Sciatic nerve (tissue), 2 donors: ENCODE measurements at regions not wholly inside any gene's neighbourhood (a gene's known extent, or its start where the extent isn't known, plus 50 kb on each side); places are given as distances from the start of the nearest gene placed in this dataset.
"Not testable (repeated sequence)": the region's sequence is repeated elsewhere in the genome, so short reads cannot be mapped to it uniquely, and the experiment has no call there.

Experiments used
- ATAC-seq: fragments of 200-7000 bp; cut with Tn5 transposase; one replicate; pipeline ENCODE4 v1.9.1; 2020; ENCODE audit warnings: mild to moderate bottlenecking, moderate library complexity
- DNase-seq: peaks from one replicate; pipeline ENCODE4 v3.0.0-alpha.2; 2020; ENCODE audit warnings: low spot score
- intact Hi-C: fragments of 100-400 bp; cut with DNase I; formaldehyde crosslinking; loops from one replicate; pipeline ENCODE4 v1.14.2; 2022
- donor health status: DM: no; HTN: no; CAD: no.
- donor health status: DM: no; HTN: no; CAD: no.

DNA sequence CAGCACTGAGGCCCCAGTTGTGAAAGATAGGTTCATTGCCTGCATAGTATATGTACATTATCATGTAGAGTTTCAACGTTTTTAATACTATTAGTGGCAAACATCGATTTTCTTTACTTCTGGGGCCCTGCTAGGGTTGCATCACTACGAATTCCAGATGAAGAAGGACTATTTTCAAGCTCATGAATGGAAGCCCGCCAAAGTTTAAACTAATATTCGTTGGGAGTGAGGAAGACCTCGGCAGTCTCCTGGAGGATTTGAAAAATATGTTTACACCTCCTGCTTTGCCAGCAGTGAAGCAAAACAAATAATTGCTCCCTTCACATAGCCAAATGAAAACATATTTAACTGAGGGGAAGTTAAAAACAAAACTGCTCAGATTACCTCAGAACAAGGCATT is 672.9 kb upstream of the NOVA1 start:
- no peak for DNase-seq
- intact Hi-C loops = no loop called here

DNA sequence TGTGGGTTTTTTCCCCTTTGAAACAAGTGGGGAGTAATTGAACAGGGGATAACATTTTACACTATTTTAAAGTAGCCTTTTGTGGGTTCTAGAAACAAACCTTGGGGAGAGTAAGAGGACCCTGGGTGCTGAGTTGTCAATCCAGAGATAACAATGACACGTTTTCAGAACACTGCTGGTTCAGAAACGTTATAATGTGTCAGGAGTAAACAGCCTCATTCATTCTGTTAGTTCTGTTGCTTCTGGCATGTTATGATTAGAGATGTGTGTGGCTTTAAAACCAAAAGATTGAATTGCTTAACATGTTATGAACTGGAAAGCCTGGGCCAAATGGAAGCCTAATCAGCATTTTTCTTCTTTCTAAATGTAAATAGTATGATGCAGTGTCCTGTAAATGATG is 680.5 kb upstream of the NOVA1 start:
- intact Hi-C loops = no loop called here
- no peak for ATAC-seq
- no peak for DNase-seq

More for the DNA sequence above, 672.9 kb upstream of the NOVA1 start:
- no peak for ATAC-seq

DNA sequence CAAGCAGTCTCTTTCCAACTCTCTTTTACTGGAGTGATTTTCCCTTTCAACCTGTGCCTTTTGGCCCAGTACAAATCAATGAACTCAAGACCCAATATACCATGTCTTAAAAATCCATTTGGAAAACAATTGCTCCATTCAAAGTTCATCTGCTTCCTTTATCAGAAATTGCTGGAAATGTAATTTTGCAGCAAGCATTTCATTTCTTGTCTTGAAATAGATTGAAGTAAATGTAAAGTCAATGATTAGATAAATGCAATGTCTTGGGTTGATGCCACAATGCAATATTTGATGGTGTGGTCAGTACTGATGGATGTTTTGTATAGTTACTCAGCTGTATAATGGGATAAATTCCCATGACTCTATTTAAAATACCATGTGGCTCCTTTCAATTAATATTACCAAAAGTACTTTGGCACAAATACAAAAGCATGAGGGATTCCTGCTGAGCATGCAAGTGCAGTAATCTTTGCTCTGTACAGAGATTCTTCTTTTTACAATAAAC is 707.7 kb upstream of the NOVA1 start:
- no peak for DNase-seq
- no peak for ATAC-seq
- intact Hi-C loops = no loop called here

DNA sequence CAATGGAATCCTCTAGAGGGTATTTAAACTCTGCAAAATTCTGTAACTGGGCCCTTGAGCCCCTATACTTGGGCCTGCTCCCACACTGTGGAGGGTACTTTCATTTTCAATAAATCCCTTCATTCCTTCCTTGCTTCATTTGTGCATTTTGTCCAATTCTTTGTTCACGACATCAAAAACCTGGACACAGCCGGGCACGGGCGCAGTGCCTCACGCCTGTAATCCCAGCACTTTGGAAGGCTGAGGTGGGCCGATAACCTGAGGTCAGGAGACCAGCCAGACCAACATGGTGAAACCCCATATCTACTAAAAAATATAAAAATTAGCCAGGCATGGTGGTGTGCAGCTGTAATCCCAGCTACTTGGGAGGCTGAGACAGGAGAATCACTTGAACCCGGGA is 714.9 kb upstream of the NOVA1 start:
- intact Hi-C loops, DNase-seq, ATAC-seq: not testable (repeated sequence)

DNA sequence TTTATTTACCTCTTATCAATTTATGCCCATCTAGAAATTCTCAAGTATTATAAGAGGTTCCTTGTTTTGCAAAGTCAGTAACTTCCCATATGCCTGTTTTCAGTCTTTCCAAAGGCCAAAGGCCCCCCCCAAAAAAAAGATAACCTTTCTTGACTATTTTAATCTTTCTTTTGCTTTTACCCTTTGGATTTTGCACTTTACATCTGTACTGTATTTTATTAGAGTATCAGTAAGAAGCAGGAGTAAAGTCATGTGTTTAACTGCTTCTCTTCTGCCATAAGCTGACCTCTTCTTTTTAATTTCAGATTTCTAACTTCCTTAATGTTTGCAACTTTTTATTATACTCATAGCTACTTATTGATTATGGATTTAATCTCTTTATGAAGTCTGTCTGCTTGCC is 716.4 kb upstream of the NOVA1 start:
- DNase-seq (no peak), ATAC-seq (no peak)
- intact Hi-C loops = no loop called here

DNA sequence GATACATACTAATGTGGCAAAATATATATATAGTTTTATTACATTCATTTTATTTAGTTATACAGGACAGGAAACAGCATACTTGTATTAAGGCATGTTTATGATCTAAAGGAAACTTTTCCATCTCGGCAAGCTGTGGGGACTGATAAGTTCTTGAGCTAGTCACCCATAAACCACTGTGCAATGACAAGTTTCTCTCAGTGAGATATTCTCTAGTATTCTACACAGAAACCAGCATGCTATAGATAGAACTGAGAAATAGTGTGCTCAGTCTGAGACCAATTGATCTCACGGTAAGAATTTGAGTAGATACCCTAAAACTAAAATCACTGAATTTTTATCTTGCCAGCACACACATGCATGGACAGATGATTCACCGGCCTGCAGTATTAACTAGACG is 717.6 kb upstream of the NOVA1 start:
- ATAC-seq (no peak), DNase-seq (no peak)
- intact Hi-C loops = no loop called here

DNA sequence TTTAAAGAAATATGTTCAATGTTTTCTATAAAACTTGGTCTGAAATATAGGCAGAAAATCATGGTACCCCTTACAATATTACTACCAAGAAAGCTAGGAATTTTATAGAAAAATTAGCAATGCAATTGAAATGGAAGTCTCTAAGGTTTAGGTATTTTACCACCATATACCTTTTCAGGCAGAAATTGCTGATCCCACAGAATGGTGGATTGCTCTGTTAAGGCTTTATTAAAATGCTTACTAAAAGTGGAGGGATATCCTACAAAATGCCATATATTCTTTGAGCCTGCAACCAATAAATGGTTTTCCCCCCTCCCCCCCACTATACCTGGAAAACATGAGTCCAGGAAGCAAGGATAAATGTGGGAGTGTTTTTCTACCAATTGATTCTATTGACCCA is 718.1 kb upstream of the NOVA1 start:
- ATAC-seq = no peak
- intact Hi-C loops = no loop called here
- no peak for DNase-seq

DNA sequence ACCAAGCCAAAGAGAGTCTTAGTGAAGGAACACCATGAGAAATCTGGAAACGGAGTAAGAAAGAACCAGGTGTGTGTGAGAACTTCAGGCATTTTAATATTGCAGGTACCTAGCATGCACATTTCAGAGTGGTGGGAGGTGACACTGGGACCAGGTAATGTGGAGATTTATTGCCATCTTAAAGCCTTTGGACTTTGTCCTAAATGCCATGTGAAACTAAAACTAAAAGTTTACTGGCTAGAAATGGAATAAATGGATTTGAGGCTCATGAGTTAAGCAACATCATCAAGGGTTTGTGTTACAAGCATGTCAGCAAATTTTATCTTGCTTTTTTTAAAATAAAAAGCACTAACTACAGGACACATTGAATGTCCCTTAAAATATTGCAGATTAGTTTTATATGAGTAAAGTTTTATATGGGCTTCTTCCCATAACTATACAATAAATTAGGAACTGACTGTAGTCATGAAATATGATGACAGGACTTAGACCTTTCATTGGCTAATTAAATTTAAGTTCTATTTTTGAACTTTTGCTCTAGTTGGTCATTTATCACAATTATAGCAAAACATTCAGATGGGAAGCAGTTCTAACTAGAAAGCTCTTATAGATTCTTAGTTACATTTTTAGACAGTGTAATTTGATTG is 721.1 kb upstream of the NOVA1 start:
- no peak for ATAC-seq
- no peak for DNase-seq
- intact Hi-C loops = no loop called here

DNA sequence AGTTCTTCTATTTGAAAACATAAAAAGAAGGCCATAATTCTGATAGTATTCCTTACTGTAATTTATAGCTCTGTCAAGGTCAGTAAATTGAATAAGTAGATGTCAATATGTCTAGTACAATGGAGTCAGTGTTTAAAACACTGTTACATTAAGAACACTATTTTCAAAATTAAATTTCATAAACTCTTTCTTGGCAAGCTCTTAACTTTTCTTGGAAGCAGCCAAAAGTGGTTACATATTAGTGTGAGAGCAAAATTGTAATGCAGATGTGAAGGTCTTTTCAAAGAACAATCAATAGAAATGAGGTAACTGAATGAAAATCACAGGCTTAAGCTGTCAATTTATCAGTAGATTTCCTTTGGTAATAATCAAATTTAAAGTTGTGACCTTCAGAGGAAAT is 722.4 kb upstream of the NOVA1 start:
- intact Hi-C loops = no loop called here
- no peak for DNase-seq
- no peak for ATAC-seq

DNA sequence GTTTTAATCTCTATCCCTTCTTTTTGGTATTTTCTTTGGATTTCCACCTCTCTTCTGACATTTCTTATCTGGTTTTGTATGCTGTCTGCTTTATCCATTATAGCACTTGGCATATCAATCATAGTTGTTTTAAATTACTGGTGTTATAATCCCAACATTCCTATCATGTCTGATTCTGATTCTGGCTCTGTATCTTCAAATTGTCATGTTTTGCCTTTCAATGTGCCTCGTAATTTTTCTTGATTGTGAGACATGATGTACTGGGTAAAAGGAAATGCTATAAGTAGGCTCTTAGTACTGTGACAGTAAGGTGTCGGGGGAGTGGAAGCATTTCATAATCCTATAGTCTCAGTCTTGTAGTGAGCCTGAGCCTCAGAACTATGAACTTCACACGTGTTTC is 729.3 kb upstream of the NOVA1 start:
- ATAC-seq (no peak), DNase-seq (no peak)

DNA sequence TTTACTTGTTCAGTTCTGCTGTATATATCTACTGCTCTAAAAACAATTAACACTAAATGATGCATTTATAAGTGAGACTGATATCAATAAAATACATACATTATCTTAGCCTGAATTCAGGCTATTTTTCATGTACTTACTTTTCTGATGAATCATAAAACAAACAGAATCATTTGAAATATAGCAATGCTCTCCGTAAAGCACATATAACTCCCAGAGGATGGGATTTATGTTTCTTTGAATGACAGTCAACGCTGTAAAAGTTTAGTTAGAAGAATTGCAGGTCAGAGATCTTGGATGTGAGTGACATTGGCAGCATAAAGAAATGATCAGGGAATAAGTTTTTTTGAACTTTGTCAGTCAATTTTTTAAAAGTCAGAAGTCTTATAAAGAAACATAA is 740.2 kb upstream of the NOVA1 start:
- DNase-seq = no peak
- intact Hi-C loops = no loop called here
- no peak for ATAC-seq

More for the DNA sequence above, 729.3 kb upstream of the NOVA1 start:
- intact Hi-C loops = no loop called here

DNA sequence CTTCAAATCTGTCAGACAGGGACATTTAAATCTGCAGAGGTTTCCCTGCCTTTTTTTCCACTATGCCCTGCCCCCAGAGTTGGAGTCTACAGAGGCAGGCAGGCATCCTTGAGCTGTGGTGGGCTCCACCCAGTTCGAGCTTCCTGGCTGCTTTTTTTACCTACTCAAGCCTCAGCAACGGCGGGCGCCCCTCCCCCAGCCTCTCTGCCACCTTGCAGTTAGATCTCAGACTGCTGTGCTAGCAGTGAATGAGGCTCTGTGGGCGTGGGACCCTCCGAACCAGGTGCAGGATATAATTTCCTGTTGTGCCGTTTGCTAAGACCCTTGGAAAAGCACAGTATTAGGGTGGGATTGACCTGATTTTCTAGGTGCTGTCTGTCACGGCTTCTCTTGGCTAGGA is 765.2 kb upstream of the NOVA1 start:
- DNase-seq, intact Hi-C loops, ATAC-seq: not testable (repeated sequence)

DNA sequence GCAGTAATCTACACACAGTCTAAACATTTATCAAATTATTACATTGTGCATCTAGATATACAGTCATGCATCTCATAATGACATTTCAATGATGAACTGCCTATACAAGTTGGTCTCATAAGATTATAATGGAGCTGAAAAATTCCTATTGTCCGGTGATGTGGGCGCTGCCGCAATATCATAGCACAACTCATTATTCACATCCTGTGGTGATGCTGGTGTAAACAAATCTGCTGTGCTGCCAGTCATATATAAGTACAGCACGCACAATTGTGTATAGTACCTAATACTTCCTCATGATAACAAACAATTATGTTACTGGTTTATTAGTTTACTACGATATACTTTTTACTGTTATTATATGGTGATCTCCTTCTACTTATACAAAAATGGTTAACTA is 768.8 kb upstream of the NOVA1 start:
- intact Hi-C loops = no loop called here
- ATAC-seq = no peak

DNA sequence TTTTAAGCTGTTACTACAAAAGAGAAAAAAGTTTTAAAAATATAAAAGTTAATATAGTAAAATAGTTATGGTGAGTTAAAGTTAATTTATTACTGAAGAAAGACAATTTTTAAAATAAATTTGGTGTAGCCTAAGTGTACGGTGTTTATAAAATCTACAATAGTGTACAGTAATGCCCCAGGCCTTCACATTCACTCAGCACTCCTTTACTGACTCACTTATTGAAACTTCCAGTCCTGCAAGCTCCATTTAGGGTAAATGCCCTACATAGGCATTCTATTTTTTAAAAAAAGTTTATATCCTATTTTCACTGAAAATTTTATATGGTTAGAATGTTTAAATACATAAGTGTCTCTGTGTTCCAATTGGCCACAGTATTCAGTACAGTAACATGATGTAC is 769.5 kb upstream of the NOVA1 start:
- intact Hi-C loops = no loop called here
- DNase-seq (no peak), ATAC-seq (no peak)

More for the DNA sequence above, 768.8 kb upstream of the NOVA1 start:
- DNase-seq = no peak

DNA sequence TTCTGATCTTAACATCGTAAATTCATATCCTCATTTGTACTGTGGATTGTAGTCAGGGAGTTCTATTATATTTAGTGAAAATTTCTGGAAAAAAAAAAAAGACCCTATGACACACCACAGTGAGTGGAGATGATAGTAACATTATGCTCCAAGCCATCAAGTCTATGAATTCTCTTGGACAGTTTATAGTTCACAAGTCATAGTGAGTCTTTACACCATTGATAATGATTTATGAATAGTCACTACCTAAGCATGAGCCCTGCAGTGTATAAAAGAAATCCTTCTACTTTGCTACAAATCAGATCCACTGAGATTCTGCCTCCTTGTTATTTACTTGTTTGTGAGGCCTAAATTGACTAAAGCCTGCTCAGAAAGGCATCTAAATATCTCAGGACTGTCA is 772.2 kb upstream of the NOVA1 start:
- ATAC-seq (no peak), DNase-seq (no peak)
- intact Hi-C loops = no loop called here

DNA sequence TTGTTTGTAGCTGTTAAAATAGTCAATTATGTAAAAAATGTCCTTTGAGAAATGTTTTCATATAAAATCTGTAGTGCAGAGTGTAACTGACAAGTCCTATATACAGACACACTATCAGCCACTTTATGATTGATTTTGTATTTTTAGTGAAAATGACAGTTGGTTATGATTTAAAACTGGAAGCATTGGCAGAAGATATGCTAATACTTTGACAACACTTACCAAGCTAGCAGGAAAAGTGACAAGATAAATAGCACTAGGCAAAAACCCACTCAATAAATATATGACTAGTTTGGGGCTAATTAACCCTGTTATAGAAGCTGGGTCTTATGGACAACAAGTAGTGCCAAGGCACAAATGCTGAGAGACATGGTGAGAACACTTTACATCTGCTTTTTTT is 772.9 kb upstream of the NOVA1 start:
- intact Hi-C loops = no loop called here
- no peak for ATAC-seq
- no peak for DNase-seq

DNA sequence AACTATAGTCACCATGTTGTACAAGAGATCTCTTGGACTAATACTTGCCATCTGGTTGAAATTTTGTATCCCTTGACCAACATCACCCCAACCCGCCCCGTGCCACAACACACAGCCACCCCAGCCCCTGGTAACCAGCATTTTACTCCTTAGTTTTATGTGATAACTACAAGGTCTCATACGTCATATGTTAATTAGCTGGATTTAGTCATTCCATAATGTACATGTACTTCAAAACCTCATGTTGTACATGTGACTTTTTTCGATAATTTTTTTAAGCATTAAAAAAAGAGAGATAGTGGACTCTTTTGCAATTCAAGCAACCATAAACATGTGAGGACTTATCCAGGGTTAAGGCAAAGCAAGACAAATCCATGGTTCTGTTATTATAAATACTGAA is 773.4 kb upstream of the NOVA1 start:
- DNase-seq (no peak), ATAC-seq (no peak)
- intact Hi-C loops = no loop called here

DNA sequence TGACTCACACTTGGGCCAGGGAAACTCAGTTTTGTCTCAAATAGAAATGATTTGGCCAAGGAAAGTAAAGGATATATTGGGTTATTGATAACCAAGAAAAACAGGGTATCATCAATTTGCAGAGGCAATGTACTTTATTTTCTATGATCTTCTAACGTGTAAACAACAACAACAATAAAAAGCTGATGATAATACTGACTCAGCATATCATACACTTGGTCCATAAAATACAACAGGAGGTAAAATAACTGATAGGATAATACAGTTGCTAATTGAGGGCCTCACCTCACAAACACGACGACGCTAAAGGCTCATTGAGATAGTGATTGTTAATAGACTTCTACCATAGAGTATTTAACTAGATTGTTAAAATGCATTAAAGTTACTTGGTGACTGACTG is 774.0 kb upstream of the NOVA1 start:
- intact Hi-C loops = no loop called here
- ATAC-seq (no peak), DNase-seq (no peak)

DNA sequence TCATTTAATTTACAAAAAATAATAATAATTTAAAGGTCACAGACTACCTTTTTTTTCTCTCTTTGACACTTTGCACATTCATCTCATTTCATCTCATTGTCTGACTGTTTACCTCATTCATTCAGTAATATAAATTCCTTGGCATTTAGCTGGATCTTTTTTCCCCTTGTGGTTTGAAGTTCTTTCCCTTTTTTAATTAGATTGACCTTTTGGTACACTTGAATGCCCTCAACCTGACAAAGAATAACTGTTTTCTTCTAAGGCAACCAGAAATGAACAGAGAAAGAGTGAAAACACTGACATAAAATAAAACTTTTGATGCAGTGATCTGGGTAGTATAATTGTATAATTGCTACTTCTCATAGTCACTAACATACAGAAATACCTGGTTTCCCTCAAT is 774.9 kb upstream of the NOVA1 start:
- no peak for DNase-seq
- no peak for ATAC-seq
- intact Hi-C loops = no loop called here

DNA sequence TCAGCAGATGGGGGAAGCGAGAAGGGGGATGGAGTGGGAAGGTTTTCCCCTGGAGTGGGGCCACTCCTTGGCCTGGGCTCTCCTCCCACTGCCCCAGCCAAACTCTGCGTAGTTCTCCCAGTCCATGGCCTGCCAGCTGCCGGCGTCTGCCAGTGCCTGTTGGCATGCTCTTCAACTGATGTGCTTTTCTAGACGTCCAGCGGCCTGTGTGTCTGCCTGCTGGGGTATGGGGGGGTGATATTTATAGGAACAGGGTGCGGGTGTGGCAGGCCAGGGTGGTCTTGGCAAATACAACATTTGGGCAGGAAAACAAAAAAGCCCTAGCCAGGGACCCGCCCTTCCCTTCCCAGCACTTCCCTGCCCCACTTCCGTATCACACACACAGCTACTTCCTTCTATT is 786.3 kb upstream of the NOVA1 start:
- intact Hi-C loops = no loop called here
- ATAC-seq (no peak), DNase-seq (no peak)

DNA sequence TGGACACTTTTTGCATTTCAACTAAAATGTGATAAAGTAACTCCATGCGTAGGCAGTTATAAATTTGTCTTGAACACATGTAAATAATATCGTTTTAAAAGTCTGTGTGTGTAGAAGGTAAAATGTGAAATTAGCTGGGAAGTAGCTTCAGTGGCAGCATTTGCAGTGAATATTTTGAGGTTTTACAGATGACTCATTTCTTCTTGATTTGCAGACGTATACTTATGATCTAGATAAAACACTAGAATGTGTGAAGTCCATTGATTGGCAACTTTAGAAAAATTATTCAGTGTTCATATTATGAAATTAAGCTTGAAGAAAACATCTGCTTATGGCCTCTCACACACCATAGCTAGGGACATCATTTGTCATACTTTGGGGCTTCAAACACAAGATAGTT is 788.6 kb upstream of the NOVA1 start:
- intact Hi-C loops = no loop called here
- DNase-seq (no peak), ATAC-seq (no peak)
